ENCODE measurements at regions not wholly inside any gene's neighbourhood (a gene's known extent, or its start where the extent isn't known, plus 50 kb on each side); places are given as distances from the start of the nearest gene placed in this dataset.

DNA sequence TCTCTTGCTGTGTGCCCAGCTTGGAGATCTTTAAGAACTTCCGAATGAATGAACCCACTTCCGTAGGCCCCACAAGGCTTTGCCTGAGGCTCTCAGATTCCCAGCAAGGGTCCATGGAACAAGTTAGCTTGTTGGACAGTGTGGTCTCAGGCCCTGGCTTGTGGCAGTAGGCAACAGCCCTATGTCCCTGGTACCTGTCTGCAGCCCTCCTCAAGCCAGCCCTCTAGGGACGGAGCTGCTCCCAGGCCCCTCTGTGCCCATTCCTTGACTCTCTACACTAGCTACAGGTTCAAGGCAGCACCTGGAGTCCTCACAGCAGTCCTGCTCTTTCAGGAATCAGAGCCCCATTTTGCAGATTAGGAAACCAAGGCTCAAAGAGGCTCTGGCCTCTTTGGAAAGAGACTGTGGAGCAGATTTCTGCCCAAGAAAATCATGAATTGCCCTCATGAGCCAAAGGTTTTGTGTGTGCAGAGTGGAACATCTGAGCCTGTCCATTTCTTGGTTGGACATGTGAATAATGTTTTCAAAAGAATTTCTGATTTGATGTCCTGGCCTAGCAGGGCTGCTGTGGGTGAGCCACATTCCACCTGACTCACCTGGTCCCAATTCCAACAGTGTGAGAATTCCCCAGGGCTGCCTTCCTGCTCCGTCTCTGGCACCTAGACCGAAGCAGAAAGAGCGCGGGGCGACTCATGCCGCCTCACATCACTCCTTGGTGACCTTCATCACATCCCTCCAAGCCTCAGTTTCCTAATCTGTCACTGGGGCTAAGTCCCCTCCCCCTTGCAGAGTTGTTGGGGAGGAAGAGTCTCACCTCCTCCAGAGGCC, 131.7 kb downstream of the BARX1 start:
- TF ChIP-seq RBBP5 (conservative IDR thresholded peaks at IDR 0.05): no peak
- TF ChIP-seq CTCF (IDR thresholded peaks at IDR 0.05 in 2 of 3, conservative IDR thresholded peaks at IDR 0.05 in 1 of 3; ENCODE audit: control insufficient read depth in 2 of 3, extremely low read depth in 1 of 3, insufficient read depth in 1 of 3, low read depth in 3 of 3, low read length in 3 of 3): no peak
- TF ChIP-seq ATF3 (IDR thresholded peaks at IDR 0.05; ENCODE audit: borderline replicate concordance, extremely low read depth, low read depth, low read length): no peak
- no peak for TF ChIP-seq SRF (IDR thresholded peaks at IDR 0.05; ENCODE audit: low read depth in 2 of 2, low read length in 2 of 2)
